GM19452 (cell line): ENCODE measurements at regions not wholly inside any gene's neighbourhood (a gene's known extent, or its start where the extent isn't known, plus 50 kb on each side); places are given as distances from the start of the nearest gene placed in this dataset.

ENCODE experiments used
- ATAC-seq: cut with Tn5 transposase; IDR thresholded peaks from one replicate; pipeline ENCODE4 v1.9.1; 2021; ENCODE audit not compliant: unreplicated experiment

- no peak for ATAC-seq
These were observed 79.1 kb downstream of the TRIB2 start for GRCh38 chr2:12795851-12796250.

GRCh38 chr2:12796657-12797056 is 79.9 kb downstream of the TRIB2 start:
- ATAC-seq = no peak

- no peak for ATAC-seq
These were observed 81.1 kb downstream of the TRIB2 start for GRCh38 chr2:12797815-12798214.

- ATAC-seq = no peak
These were observed 86.9 kb downstream of the TRIB2 start for GRCh38 chr2:12803607-12804006.

- no peak for ATAC-seq
These were observed 87.5 kb downstream of the TRIB2 start for GRCh38 chr2:12804091-12804856.

- ATAC-seq = no peak
These were observed 88.3 kb downstream of the TRIB2 start for GRCh38 chr2:12805033-12805432.

- ATAC-seq = no peak
These were observed 90.0 kb downstream of the TRIB2 start for GRCh38 chr2:12806549-12807242.

GRCh38 chr2:12807907-12808810 is 91.4 kb downstream of the TRIB2 start:
- ATAC-seq = no peak

- ATAC-seq = no peak
These were observed 92.8 kb downstream of the TRIB2 start for GRCh38 chr2:12809526-12809925.

- ATAC-seq = no peak
These were observed 95.2 kb downstream of the TRIB2 start for GRCh38 chr2:12811916-12812315.

GRCh38 chr2:12813166-12813565 is 96.4 kb downstream of the TRIB2 start:
- no peak for ATAC-seq

- ATAC-seq = no peak
These were observed 99.9 kb downstream of the TRIB2 start for GRCh38 chr2:12816379-12817306.

- no peak for ATAC-seq
These were observed 101.1 kb downstream of the TRIB2 start for GRCh38 chr2:12817870-12818269.

GRCh38 chr2:12818416-12819102 is 101.8 kb downstream of the TRIB2 start:
- ATAC-seq = no peak

GRCh38 chr2:12819103-12819475 is 102.4 kb downstream of the TRIB2 start:
- no peak for ATAC-seq

GRCh38 chr2:12819721-12820120 is 103.0 kb downstream of the TRIB2 start:
- ATAC-seq = no peak

GRCh38 chr2:12821656-12822055 is 104.9 kb downstream of the TRIB2 start:
- no peak for ATAC-seq

GRCh38 chr2:12824351-12824777 is 107.6 kb downstream of the TRIB2 start:
- ATAC-seq = no peak

GRCh38 chr2:12824778-12825379 is 108.1 kb downstream of the TRIB2 start:
- no peak for ATAC-seq
